ENCODE measurements at regions not wholly inside any gene's neighbourhood (a gene's known extent, or its start where the extent isn't known, plus 50 kb on each side); places are given as distances from the start of the nearest gene placed in this dataset.

DNA sequence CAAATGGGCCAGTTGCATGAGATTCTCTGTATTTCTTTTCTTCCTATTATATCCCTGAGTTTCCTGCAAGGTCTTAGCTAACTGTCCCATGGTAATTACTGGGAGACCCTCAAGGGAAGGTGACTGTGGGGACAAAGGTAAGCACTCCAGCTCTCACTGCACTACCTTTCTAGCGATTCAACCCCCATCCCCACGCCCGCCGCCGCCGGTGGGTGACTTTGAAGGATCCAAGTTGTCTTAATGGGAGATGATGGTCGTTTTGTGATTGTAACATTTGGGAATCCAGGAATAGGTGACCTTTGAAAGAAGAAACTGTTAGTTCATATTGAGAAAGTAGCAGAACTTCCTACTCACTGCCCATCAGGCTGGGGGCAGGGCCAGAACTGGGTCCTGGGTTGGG is 265.5 kb downstream of the LRFN2 start:
- TF ChIP-seq, protein P1, sequence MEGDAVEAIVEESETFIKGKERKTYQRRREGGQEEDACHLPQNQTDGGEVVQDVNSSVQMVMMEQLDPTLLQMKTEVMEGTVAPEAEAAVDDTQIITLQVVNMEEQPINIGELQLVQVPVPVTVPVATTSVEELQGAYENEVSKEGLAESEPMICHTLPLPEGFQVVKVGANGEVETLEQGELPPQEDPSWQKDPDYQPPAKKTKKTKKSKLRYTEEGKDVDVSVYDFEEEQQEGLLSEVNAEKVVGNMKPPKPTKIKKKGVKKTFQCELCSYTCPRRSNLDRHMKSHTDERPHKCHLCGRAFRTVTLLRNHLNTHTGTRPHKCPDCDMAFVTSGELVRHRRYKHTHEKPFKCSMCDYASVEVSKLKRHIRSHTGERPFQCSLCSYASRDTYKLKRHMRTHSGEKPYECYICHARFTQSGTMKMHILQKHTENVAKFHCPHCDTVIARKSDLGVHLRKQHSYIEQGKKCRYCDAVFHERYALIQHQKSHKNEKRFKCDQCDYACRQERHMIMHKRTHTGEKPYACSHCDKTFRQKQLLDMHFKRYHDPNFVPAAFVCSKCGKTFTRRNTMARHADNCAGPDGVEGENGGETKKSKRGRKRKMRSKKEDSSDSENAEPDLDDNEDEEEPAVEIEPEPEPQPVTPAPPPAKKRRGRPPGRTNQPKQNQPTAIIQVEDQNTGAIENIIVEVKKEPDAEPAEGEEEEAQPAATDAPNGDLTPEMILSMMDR (IDR thresholded peaks at IDR 0.05), result no peak
- peaks cover 0 to 4% of the 10 kb centered on the region in 2 donors for H3K4me1 ChIP-seq
- no peak overlapping the region for H3K4me3 ChIP-seq
- H3K9me3 ChIP-seq, result peaks cover 0 to 8% of the 10 kb centered on the region in 2 donors
- no peak overlapping the region for H3K27ac ChIP-seq
- no peaks in the 10 kb centered on the region for H3K36me3 ChIP-seq
- no peak for DNase-seq (ENCODE audit: low spot score)
- no peaks in the 10 kb centered on the region for H3K27me3 ChIP-seq

DNA sequence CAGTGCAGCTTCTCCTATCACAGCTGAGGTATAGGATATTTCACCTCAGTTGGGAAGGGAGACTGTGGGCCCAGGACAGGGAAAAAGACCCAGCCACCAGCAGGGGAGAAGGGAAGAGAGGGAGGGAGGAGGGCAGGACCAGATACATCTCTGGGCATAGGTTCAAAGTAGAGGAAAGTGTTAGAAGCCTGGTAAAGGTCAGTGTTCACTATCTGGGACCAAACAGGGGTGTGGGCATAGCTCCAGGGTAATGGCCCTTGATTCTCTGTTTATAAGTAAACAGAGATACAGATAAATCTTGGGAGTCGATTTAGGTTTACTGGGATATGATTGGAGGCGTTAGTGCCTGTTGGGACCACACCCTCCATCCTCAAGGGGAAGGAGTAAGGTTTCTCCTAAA is 266.2 kb downstream of the LRFN2 start:
- Histone ChIP-seq H3K27ac (no peak overlapping the region), H3K4me1 (no peaks in the 10 kb centered on the region), H3K9me3 (peaks cover 0 to 8% of the 10 kb centered on the region in 2 donors), H3K36me3 (no peaks in the 10 kb centered on the region), H3K27me3 (no peaks in the 10 kb centered on the region), H3K4me3 (no peak overlapping the region)
- TF ChIP-seq, protein P1 (IDR thresholded peaks at IDR 0.05), result no peak
- no peak for DNase-seq (ENCODE audit: low spot score)

DNA sequence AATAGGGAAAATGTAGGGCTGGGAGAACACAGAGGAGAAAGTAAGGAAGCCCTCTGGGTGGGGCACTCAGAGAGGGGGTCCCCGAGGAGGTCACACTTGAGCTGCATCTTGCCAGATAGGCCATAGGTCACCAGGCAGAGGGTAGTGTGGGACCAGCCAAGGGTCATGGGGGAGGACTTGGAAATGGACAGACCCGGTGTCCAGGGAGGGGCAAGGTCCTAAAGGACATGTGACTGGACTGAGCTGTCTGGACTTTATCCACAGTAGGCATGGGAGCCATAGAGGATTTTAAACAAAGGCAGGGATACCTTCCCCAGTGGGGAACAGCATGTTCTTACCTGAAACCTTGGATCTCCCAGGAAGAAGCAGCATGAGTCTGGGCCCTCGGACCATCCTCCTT is 266.7 kb downstream of the LRFN2 start:
- DNase-seq (ENCODE audit: low spot score), result no peak
- Histone ChIP-seq H3K9me3 (peaks cover 0 to 8% of the 10 kb centered on the region in 2 donors), H3K4me3 (no peak overlapping the region), H3K36me3 (no peaks in the 10 kb centered on the region), H3K4me1 (no peaks in the 10 kb centered on the region), H3K27me3 (no peaks in the 10 kb centered on the region), H3K27ac (no peak overlapping the region)
- TF ChIP-seq, protein P1 (IDR thresholded peaks at IDR 0.05), result no peak

DNA sequence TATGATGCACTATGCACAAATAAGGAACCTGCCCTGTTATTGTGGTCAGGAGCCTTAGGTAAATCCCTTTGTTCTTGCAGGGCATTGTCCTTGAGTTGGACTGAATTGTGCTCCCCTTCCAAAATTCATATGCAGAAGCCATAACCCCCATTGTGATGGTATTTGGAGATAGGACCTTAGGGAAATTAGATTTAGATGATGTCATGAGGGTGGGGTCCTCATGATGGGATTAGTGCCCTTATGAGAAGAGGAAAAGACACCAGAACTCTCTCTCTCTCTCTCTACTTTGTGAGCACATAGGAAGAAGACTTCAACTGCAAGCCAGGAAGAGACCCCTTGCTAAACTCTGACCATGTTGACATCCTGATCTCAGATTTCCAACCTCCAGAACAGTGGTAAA is 268.0 kb downstream of the LRFN2 start:
- no peaks in the 10 kb centered on the region for H3K36me3 ChIP-seq
- no peaks in the 10 kb centered on the region for H3K4me1 ChIP-seq
- DNase-seq (ENCODE audit: low spot score), result no peak
- TF ChIP-seq, protein P1 (IDR thresholded peaks at IDR 0.05), result no peak
- no peak overlapping the region for H3K27ac ChIP-seq
- no peak overlapping the region for H3K4me3 ChIP-seq
- no peaks in the 10 kb centered on the region for H3K27me3 ChIP-seq
- peaks cover 0 to 8% of the 10 kb centered on the region in 2 donors for H3K9me3 ChIP-seq

DNA sequence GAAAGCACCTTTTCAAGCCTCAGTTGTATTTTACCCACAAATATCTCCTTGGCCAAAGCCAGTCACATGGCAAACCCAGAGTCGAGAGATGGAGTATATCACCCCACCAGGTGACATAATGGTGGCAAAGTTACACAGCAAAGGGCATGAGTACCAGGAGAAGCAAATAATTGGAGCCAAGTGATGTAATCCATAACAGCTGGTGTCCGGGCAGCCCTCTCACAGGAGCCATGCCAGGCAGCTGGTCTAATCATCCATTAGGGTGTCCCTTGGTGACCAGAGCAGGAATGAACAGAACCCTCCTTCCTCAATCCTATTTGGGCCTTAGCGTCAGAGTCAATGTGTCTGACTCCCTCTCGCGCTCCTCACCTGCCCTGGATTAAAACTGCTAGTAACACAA is 272.1 kb downstream of the LRFN2 start:
- Histone ChIP-seq H3K27me3 (no peaks in the 10 kb centered on the region), H3K36me3 (no peaks in the 10 kb centered on the region), H3K27ac (no peak overlapping the region), H3K9me3 (peaks cover 0 to 8% of the 10 kb centered on the region in 2 donors), H3K4me3 (no peak overlapping the region), H3K4me1 (peaks cover 0 to 5% of the 10 kb centered on the region in 2 donors)
- DNase-seq (ENCODE audit: low spot score), result no peak
- TF ChIP-seq, protein P1 (IDR thresholded peaks at IDR 0.05), result no peak

DNA sequence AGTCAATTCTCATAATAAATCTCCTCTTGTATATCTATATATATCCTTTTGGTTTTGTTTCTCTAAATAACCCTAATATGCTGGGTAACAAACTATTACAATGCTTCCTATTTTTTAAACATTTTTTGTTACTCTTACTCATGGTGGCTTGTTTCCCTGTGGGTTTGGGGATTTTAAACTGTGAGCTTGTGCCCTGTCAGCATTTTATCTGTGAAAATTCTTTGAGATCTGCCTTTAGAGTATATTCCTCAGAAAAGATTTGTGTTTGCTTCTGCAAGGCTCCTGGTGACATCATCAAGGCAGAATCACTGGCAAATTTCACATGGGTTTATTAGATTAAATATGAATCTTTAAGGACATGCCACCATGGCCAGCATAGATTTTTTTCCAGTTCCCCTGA is 273.6 kb downstream of the LRFN2 start:
- Histone ChIP-seq H3K9me3 (peaks cover 0 to under 1% of the 10 kb centered on the region in 2 donors), H3K4me1 (peaks cover 0 to 5% of the 10 kb centered on the region in 2 donors), H3K27ac (no peak overlapping the region), H3K27me3 (peaks cover 0 to under 1% of the 10 kb centered on the region in 2 donors), H3K36me3 (no peaks in the 10 kb centered on the region), H3K4me3 (no peak overlapping the region)
- DNase-seq (ENCODE audit: low spot score), result no peak
- TF ChIP-seq, protein P1 (IDR thresholded peaks at IDR 0.05), result no peak

All from right atrium auricular region (tissue), 2 donors.